HG02885 (cell line): ENCODE measurements at regions not wholly inside any gene's neighbourhood (a gene's known extent, or its start where the extent isn't known, plus 50 kb on each side); places are given as distances from the start of the nearest gene placed in this dataset.

ENCODE experiments used
- ATAC-seq: cut with Tn5 transposase; IDR thresholded peaks from one replicate; pipeline ENCODE4 v1.9.1; 2021; ENCODE audit warnings: mild to moderate bottlenecking; ENCODE audit not compliant: unreplicated experiment, poor library complexity

DNA sequence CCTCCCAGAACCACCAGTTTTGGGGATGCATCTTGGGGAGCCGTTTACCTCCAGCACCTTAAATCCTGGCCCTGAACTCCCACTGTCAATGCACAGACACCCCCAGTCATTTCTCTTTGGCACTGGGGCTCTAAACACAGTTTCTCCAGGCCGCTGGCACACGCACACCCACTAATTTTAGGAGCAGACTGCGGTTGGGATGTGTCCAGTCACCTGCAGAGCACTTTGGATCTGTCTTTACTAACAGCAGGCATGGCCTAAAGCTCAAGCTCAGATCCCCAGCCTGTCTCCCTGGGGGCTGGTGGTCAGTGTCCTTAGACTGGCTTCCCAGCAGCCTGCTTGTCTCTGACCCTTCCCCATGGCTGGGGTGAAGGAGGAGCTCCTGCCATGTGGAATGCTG lies 49.9 kb downstream of the SYNE3 start:
- ATAC-seq = no peak

DNA sequence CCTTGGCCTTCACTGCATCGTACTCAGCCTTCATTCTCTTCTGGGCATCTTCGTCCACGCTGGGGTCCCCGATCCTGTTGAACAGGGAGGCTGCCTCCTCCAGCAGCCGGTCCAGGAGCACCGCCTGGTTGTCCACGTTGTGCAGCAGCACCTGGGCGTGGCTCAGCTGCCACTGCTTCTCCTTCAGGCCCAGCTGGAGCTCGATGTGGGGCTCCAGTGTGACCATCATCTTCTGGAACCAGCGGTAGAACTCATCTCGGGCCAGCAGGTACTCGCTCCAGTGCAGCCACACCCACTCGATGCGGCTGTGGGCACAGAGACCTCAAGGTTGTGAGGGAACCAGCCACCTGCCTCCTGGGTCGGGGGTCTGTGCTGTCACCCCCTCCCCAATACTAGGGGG lies 50.5 kb downstream of the SYNE3 start:
- no peak for ATAC-seq

DNA sequence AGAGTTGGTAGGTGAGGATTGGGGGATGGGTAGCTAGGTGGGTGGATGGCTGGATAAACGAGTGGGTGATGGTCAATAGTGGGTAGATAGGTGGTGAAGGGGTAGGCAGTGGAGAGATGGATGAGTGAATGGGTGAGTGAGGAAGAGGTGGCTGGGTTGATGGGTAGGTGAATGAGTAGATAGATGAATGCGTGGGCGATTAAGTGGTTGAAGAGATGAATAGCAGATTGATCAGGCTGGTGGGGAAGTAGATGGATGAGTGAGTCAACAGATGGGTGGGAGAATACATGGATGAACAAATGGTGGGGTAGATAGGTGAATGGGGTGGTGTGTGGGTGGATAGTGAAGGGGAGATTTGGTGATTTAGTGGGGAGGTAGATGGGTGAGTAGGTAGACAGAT lies 51.1 kb downstream of the SYNE3 start:
- ATAC-seq = no peak

DNA sequence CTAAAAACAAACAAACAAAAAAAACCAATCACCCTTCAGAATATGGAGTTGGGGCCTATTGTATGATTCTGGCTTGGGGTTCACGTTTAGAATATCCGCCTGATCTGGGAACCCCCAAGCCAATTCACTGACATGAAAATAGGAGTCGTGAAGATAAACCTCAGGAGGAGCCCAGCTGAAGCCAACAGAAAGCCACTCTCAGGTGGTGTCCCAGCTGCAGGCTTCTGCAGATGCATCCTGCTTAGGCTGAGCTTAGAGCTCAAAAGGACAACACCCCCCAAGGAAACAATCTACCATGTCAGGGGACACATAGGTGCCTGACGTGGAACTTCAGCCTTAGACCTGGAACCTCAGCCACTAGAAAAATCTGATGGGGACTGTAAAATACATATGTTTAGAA lies 51.9 kb downstream of the SYNE3 start:
- ATAC-seq = no peak

DNA sequence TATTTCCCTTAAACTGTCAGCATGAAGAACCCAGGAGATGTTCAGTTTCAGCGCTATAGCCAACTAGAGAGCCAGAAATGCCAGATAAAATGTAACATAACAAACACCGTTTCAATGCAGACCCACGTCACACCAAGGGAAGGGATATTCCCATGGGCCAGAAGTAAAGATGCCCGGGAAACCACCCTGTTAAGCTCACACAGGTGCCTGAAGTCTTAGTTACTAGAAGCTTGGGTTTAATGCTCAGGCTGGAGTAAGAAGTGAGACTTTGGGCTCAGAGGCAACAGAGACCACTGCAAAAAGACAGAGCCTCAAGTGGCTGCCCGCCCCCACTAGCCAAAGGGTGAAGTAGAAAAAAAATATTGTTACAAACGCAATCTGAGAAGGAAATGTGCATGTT lies 52.3 kb downstream of the SYNE3 start:
- no peak for ATAC-seq

DNA sequence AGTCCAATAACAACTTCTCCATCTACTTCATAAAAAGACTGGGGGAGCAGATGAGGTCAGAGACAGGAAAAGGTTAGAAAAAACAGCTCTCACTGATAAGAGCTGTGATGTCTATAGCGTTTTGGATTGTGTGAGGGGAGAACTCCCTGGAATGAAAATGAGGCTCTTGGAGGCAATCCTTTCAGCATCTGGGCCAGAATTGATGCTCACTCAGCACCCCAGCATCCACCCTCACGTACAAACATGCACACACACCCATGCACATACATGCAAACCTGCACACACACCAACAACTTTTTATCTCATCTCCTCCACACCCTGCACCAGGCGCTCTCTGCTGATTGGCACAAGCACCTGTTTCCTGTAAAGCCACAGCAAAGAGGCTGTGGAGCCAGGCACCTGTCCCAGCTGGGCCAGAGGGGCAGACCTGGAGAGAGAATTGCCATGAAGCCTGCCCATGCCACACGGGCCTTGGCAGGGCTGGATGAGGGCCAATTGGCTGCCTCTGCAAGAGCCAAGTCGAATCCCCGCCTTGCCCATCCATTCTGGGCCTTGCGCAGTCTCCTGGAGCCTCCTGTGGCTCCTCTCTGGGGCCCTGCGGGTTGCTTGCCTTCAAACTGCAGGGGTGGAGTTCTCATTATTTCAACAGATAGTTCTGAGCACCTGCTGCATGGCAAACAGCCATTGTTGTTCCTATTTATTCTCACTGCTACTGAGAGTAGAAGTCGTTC lies 53.1 kb downstream of the SYNE3 start:
- no peak for ATAC-seq

DNA sequence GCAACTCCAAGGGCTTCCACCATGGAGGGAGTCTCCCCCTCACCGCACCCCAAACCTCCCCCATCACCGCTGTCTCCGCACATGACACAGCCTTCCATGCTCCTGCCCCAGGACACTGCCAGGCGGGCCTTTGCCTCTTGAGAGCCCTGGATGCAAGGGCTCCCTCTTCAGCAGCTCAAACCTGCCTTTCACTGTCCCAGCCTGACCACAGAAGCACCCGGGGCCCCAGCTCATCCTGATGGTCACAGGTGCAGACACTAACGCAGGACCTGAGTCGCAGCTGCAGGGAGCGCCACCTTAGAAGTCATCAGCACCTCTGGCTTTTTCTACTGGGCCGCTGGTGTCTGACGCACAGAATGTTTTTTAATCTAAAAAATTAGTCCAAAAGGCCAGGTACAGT lies 54.0 kb downstream of the SYNE3 start:
- ATAC-seq = no peak

DNA sequence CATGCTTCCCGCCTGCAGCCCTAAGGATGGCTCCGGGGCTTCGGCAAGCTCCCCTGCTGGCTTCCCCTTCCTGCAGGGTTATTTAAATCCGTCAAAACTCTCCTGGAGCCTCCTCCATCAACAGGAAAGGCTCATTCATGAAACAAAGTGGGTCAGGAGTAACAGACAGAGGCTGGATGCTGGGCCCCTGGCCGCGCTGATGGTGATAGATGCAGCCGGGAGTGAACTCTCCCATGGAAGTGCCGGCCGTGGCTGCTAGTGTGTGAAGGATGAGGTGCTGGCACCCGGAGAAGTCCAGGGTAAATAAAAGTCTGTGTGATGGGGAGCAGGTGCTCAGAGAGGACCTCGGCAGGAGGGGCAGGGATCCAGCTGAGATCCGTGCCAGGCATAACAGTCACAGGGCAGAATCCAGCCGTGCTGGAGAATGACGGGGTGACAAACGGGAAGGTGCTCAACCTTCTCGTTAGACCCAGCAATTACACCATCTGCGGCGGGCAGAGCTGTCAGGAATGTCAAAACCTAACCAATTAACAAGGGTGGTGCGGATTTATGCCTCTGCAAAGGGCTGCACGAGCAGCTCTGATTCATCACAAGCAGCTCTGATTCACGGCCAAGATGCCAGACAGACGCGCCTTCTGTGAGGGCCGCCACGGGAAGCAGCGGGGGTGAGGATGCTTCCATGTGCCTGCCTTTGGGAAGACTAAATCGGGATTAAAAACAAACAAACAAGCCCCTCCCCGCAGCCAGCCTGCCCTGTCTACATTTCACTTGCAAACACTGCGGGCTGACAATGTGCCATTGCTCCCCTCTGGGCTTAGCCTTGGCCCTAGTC lies 55.6 kb downstream of the SYNE3 start:
- ATAC-seq = no peak

DNA sequence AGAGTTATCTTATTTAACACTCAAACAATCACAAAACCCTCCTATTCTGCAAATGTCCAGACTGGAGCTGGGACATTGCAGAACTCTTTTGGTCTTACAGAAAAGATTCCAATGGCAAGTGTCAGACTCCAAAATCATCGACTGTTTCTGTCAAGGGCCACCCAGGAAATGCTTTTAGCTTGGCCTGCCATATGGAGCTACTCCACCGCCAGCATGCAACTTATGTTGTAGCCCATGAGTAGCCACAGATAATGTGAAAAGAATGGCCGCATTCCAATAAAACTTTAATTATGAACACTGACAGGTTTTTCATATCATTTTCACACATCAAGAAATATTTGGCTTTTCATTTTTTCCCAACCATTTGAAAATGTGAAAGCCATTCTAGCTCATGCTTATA lies 57.5 kb downstream of the SYNE3 start:
- ATAC-seq = no peak

DNA sequence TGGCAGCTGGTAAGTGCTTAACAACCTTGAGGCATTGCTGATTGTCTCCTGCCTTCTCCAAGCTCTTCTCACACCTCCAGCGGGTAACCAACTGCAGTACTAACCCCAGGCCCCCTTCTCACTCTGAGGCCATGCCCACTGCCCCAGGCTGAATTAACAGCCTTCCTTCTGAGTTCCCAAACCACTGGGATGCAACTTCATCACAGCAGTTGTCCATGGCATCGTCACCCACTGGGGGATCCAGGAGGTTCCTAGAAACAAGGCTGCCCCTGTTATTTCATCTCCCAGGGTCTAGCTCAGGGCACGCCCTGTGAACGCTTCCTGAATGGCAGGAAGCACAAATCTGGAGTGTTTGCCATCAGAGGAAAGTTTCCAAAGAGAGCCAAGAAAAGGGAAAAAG lies 58.0 kb downstream of the SYNE3 start:
- no peak for ATAC-seq

DNA sequence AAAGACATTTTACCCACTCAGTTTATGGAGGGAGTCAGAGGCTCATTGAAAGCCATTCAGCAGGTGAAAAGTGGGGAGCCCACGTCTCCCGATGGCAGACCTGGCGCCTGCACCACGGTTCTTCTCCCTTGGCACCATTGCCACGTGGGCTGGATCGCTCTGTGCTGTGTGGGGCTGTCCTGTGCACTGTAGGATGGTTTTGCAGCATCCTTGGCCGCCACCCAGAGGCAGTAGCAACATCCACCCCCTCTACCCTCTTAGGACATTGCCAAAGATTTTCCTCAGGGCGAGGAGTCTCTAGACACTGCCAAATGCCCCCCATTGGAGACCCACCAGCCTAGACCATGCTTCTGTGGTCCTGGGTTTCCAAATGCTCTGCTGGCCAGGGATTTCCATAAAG lies 60.2 kb downstream of the SYNE3 start:
- ATAC-seq = no peak

DNA sequence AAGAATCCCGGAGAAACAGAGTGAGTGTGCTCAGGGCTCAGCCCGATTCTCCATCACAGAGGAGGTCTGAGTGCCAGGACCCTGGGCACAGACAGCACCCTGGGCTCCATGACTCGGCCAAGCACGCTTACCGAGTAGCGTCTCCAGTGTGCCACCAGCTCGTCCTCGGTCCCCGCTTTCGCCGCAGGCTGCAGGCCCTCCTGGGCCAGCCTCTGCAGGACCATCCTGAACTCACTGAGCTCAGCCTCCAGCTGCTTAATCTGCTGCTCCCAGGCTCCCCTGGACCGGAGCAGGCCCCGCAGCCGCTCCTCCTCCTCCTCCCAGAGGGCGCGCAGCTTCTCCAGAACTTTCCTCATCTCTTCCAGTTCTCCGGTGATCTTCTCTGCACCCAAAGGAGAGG lies 61.2 kb downstream of the SYNE3 start:
- ATAC-seq = no peak

DNA sequence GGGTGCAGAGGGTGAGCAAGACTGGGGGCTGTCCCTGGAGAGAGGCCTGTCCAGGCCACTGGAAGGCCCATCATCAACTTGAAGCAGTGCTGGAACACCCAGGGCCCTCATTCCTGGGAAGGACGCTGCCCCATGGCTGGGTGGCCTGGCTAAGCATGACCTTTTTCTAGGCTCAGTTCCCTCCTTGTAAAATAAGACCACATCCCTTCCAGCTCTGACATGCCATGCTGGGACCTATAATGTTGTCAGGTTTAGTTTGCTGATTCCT lies 62.8 kb downstream of the SYNE3 start:
- no peak for ATAC-seq

DNA sequence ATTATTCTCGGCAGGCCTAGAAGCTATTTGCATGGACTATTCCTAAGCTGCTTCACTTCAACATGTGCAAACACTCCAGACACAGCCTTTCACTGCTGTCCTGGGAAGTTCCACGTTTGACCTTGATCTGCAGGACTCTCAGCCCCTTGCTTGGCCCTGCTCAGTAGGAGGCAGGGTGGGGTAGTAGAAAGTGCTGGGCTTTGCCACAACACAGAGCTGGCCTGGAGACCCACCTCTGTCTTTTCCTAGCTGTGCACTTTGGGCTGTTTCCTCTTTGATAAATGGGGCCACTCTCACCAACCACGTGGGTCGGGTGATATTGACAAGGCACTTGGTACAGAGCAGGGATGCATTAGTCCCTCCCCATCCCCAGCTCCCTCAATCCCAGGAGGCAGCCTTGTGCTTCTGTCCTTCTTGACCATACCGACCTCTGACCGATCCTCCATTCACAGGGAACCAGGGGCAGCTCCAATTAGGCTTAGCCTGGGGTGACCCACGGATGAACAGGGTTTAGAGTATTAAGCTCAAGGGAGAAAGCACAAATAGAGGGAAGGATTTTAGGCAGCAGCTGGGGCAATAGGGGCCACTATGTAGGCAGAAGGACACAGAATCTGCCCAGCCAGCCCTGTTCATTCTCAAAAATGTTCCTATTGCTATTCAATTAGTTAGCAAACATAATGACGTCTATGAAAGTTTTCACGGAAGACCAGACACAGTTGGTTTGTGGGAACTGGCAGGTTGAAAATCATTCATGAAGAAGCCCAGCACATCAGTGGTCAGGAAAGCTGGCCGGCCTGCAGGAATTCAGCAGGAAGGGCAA lies 63.3 kb downstream of the SYNE3 start:
- no peak for ATAC-seq

DNA sequence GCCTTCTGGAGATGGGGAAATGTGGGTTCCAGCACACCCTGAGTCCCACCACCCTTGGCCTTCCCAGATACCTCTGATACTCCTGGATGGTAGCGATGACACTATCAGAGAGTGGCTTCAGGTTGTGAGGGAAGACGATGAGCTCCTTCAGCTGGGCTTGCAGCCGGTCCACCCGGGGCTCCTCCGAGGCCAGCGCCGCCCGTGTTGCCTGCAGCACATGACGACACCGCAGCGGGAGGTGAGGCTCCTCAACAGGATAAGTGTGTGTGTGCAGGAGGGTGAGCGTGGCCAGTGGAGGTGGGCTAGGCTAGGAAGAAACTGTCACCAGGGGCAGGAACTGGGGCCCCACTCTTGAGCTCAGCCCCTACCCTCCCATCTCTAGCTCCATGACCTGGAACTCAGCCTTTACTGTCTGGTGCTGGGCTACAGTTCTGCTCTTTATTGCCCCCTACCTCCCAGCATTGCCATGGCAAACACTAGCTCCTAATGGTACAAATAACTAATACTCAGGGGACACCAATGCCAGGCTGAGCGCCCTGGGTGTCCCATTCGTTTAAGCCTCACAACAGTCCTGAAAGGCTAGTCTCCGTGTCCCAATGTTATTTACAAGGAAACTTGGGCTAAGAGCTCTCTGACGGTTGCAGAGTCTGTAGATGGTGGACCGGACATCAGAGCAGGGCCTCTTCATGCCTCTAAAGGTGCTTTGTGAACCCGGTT lies 64.1 kb downstream of the SYNE3 start:
- no peak for ATAC-seq

DNA sequence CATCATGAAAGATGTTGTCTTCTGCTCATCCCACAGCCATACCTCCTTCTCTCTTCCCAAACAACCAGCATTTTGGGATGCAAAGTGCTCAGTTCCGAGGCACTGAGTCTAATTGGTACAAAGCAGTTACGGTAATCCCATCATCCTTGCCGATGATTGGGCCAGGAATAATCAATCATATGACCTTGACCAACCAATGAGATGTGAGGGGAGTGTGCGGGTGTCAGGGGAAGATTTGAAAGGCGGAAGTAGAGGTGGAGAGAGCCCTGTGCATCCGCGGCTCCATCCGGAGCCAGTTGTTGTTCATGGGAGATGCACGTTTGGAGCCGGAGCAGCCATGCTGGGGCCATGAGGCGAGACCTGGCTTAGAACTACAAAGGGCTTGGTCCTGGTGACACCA lies 67.3 kb downstream of the SYNE3 start:
- no peak for ATAC-seq

DNA sequence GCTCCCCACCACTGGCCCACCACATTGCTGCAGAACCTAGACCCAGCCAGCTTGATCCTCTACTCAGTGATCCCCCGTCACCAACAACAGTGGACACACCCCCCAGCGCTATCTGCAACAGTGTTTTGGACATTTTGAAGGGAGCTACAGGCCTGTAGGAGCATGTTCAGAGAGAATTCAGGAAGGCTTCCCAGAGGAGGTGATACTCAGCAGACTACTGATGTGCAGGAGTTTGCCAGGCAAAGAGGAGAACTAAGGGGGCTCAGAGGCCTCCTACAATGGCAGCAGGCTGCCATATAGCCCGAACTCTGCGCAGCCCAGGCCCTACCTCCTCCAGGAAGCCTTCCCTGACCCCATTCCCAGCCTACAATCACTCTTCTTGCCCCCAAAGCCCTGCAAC lies 70.0 kb downstream of the SYNE3 start:
- no peak for ATAC-seq

DNA sequence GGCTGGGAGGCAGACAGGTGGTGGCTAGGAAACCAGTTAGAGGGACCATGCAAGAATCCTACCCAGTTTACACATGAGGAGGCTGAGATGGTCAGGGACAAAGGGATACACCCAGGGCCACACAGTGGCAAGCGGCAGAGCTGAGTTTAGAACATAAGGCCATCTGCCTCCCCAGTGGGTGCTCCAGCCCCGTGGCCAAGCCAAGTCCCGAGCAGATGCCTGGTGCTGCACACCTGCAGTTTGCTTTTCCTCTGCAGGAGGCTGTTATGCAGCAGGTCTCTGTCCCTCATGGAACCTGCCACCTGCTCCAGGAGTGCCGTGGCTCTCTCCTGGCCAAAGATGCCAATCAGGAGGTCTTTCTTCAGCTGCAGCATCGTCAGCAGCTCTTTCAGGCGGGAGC lies 70.8 kb downstream of the SYNE3 start:
- ATAC-seq = no peak

DNA sequence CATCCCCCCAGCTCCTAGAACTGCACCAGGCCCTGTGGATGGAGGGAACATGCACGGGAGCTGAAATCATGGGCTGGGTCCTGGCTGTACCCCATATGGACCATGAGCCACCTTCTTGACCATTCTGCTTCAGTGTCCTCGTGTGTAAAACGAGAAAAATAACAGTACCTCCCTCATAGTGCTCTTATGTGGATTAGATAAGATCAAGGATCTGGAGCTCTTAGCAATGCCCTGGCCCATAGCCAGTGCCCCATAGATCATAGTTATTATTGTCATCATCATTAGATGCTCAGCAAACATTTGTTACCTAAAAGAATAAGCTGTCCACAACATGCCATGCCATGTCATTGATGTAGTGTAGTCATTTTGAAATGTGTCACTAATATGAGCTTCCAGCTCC lies 71.3 kb downstream of the SYNE3 start:
- no peak for ATAC-seq

DNA sequence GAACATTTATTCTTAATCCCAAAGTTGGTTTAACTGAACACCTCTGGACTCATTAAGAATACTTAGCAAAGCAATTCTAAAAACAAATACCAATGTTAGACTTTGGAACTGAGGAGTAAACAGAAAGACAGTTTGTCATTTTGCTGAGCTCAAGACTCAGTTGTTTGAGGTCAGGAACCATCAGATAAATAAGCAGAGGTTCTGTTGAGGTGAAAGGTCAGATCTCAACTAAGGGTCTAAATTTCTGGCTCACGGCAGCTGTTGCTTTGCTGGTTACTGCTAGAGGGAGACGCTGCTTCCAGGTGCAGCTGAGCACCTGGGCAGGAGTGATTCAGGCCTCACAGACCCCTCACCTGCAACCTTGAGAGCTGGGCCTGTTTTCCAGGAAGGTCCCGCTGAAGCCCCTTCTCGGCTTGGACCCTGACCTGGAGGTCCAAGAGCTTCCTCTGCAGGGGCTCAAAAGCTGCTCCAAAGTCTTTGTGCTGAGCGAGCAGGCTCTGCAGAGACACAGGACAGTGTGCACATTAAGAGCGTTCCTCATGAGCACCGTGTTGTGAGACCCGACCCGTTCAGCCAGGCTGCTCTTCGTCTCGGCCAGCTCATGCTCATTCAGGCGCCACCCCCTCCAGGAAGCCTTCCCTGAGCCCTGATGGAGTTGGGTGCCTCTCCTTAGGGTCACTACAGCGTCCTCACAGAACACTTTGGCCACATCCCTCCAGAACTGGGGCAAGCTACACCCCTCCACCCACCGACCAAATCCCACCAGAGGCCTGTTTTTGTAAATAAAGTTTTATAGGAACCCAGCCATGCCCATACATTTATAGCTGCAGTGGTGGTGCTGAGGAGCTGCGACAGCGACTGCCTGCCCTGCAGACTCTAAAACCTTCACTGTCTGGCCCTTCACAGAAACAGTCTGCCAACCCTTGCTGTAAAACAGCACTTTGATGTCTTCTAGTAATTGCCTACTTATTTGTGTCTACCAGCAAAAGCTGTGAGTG lies 72.0 kb downstream of the SYNE3 start:
- ATAC-seq = no peak
